Cardiac fibroblast (primary cell): ENCODE measurements at regions not wholly inside any gene's neighbourhood (a gene's known extent, or its start where the extent isn't known, plus 50 kb on each side); places are given as distances from the start of the nearest gene placed in this dataset.
"Not testable (repeated sequence)": the region's sequence is repeated elsewhere in the genome, so short reads cannot be mapped to it uniquely, and the experiment has no call there.

Experiments used
- DNase-seq, 2 donors: peaks; one replicate each; pipeline versions ENCODE4 v3.0.0 to v3.0.0-alpha.2; 2010; ENCODE audit warnings: low read depth in 2 of 2
- H3K4me3 ChIP-seq, 2 donors: replicated peaks in 1 of 2; 1 replicate in 1 of 2; 2 replicates in 1 of 2; pipeline ENCODE4 v1.5.1; 2011; ENCODE audit warnings: low read depth in 2 of 2, low read length in 2 of 2, mild to moderate bottlenecking in 2 of 2, moderate library complexity in 1 of 2
- TF ChIP-seq, protein P1 (sequence below): IDR thresholded peaks from one replicate; pipeline ENCODE4 v1.5.1; 2011; ENCODE audit warnings: low read depth, mild to moderate bottlenecking, low read length, inconsistent platforms

DNA sequence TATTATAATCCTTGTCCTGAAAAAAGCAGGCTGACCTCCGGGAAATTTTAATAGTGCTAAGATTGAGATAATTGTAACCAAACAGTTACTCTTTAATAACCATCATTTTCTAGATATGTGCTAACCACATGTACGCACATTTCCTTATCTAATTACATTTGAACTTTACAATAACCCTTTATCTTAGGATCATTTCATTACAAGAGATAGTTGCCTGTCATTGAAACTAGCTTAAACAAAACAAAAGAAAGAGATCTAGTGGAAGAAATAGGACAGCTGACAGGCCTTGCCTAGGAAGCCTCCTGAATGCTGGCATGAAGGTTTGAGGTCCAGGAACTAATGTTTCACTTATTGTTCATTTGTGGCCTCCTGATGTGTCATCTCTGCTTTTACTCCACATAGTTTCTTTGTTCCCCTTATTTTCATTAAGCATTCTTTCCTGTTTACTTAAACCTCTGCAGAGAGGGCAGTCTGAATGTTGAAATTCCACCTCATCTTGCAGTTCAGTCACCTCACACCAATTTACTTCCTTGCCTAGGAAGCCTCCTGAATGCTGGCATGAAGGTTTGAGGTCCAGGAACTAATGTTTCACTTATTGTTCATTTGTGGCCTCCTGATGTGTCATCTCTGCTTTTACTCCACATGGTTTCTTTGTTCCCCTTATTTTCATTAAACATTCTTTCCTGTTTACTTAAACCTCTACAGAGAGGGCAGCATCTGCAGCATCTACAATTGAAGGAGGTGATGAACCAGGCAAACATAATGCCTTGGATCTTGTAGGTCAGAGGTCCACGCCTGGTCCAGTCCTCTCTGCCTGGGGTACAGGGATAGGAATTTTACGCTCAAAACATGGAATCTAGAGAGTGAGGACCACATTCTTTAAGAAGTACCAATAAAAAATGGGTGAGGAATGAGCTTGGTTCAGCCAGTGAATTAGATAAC is 247.5 kb downstream of the SPATA31A6 start:
- not testable (repeated sequence) for H3K4me3 ChIP-seq
- peak; percentile 53 to 96 for DNase-seq

DNA sequence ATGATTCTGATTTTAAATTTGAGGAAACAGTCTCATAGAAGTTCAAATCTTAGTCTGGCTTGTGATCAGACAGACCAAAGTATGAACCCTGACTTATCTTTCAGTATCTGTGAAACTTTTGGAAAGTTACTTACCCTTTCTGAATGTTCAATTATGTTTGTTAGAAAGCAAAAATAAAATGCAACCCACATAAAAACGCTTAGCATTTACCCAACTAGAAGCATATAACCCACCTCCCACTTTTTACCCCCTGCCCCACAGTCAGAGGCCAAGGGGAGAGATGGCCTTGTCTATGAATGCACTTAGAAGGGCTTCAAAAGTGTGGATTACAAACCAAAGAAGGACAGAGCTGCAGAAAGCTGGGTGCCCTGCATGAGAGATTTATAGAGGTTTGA is 248.2 kb downstream of the SPATA31A6 start:
- H3K4me3 ChIP-seq, DNase-seq: not testable (repeated sequence)

DNA sequence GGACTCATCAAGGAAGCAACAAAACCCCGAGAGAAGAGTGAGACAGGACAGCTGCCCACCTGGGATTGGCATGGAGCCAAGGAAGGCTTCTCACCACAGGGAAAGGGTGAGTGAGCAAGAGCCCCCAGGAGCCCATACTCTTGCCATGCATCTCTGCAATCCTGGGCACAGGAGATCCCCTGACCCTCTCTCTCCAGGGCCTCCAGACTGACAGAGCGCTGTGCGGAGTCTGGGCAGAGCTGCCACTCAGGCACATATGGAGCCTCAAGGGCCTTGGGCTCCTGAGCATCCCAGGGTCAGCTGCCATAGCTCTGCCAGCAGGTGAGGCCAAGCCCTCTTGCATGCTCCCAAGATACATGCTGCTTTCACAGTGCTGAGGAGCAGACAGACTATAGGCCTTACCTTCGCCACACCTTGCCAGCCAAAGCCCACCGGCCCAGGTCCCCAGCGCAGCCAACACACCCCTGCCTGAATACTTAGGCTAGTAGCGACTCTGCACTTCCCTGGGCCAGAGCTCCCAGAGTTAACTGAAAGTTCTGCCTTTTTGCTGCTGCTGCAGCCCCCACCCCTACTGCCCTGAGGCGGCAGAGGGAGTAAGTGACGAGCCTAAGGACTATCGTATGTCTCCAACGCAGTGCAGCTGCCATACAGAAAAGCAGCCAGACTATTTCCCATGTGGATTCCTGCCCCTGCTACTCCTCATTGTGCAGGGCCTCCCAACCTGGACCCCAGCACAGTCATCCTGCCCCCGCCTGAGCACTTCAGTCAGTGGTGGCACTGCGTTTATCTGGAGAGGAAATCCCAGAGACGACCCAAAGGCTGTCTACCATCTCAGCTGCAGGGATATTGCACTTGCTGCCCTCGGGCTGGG is 251.6 kb downstream of the SPATA31A6 start:
- DNase-seq, H3K4me3 ChIP-seq: not testable (repeated sequence)

DNA sequence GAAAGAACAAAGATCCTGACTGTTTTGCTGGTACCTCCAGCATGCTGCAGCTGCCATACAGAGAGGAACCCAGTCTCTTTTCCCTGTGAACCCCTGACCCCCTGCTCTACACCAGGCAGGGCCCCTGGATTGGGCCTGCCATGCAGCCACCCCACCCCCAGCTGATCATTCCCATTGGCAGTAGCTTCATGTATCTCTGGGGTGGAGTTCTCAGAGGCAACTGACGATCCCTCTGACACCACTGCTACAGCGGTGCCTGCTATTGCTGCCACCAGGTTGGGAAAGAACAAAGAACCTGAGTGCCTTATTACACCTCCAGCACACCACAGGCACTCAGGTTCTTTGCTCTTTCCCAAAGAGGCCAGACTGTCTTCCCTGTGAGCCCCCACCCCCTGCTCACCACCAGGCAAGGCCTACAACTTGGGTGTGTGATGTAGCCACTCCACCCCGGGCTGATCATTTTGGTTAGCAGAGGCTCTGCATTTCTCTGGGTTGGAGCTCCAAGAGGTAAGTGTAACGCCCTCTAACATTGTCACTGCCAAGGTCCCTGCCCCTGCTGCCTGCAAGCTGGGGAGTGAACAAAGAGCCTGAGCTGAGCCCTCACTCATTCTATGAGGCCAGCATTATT is 252.4 kb downstream of the SPATA31A6 start:
- DNase-seq, H3K4me3 ChIP-seq: not testable (repeated sequence)

DNA sequence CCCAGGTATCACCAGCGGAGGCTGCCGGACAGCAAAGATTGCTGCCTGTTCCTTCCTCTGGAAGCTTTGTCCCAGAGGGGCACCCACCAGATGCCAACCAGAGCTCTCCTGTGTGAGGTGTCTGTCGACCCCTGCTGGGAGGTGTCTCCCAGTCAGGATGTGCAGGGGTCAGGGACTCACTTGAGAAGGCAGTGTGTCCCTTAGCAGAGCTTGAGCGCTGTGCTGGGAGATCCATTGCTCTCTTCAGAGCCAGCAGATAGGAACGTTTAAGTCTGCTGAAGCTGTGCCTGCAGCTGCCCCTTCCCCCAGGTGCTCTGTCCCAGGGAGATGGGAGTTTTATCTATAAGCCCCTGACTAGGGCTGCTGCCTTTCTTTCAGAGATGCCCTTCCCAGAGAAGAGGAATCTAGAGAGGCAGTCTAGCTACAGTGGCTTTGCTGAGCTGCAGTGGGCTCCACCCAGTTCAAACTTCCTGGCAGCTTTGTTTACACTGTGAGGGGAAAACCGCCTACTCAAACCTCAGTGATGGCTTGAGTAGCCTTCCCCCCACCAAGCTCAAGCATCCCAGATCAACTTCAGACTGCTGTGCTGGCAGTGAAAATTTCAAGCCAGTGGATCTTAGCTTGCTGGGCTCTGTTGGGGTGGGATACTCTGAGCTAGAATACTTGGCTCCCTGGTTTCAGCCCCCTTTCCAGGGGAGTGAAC is 253.7 kb downstream of the SPATA31A6 start:
- not testable (repeated sequence) for DNase-seq, H3K4me3 ChIP-seq

DNA sequence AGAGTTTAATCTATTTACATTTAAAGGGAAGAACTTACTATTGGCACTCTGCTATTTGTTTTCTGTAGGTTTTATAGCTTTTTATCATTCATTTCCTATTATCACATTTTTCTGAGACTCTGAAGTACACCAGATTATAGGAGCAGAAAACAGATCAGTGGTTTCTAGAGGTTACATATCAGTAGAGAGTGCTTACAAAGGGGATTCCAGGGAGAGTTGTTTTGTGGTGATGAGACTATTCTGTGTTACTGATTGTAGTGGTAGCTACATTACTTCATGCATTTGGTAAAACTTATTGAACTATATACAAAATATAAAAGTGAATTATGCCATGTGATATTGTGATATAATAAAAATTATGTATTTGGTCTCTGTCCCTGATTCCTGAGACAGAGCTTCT is 259.2 kb downstream of the SPATA31A6 start:
- not testable (repeated sequence) for DNase-seq

DNA sequence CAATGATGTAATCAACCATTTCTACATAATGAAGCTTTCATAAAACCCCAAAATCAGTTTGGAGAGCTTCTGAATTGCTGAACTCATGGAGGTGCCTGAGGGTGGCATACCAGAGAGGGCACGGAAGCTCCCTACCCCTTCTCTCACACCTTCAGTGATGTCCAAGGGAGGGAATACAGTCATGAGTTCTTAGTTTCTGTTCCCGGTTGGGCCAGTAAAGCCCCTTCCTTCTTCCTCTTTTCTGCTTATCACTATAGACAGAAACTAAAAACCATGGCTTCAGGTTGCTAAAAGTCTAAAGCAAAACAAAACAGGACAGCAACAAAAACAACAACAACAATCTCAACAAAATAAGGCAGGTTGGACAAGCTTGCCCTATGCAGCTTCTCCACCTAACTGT is 260.0 kb downstream of the SPATA31A6 start:
- DNase-seq, H3K4me3 ChIP-seq: not testable (repeated sequence)

More for the DNA sequence above, 259.2 kb downstream of the SPATA31A6 start:
- H3K4me3 ChIP-seq = not testable (repeated sequence)

DNA sequence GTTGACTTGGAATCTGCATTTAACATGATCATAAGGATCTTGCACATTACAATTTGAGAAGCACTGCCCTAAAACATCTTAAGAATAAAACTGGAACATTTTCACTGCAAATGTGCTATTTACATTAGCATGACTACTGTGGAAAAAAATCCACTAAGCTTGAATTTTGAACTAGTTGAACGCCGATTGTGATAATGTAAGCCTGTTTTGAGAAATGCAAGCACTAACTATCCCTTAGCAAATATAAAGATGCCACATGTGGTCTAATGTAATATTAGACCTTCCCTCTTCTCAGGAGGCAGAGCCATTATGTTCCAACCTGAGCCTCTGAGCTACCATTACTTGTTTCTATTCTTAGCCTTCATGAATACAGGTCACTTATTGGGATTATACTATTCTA is 278.0 kb downstream of the SPATA31A6 start:
- peak in 1 of 2 donors; percentile 12 for DNase-seq
- H3K4me3 ChIP-seq = not testable (repeated sequence)

DNA sequence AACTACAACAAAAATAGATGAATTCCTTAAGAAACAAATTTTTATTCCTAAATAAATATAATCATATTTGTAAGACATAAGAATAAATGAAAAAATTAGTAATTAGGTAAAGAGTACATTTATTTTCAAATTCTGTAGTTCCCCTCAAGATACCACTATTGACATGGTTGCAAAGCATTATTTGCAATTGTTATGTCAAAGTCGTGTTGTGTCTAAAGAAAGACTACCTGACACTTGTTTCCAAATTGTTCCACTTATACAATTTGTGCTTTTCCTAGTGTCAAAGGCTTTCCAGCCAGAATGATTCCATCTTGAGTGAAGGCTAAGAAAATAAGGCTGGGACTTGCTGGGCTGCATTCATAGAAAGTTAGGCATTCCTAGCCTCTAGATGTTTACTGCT is 278.4 kb downstream of the SPATA31A6 start:
- not testable (repeated sequence) for DNase-seq, H3K4me3 ChIP-seq

DNA sequence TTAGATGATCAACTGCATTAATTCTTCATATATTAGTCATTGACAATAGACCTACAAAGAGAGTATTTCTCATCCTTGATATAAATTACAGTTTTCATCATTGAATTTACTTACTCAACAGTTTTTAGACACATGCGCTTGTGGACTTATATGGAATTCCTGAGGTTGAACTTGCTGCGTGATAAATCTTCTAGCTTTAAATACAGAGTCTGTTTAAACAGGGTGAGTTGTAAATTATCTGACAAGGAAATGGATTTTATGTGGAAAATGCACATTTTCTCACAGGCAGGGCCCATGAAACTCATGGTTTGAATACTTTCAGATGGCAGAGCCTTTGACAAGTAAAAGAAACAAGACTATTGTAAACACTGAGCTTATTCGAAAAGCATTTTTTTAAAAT is 280.5 kb downstream of the SPATA31A6 start:
- peak in 1 of 2 donors; percentile 61 for DNase-seq
- H3K4me3 ChIP-seq = not testable (repeated sequence)

DNA sequence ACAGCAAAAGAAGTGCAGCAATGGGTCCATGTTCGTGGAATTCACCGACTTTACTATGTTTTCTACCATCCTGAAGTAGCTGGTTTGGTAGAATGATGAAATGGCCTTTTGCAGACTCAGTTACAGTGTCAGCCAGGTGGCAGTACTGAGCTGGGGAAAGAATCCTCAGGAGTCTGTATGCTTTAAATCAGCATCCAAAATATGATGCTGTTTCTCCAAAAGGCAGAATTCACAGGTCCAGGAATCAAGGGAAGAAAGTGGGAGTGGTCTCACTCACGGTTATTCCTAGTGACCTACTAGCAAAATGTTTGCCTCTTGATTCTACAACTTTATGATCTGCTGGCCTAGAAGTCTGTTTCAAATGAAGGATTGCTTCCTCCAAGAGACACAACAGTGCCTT is 287.1 kb downstream of the SPATA31A6 start:
- not testable (repeated sequence) for H3K4me3 ChIP-seq
- DNase-seq = peak; percentile 12 to 40
- TF ChIP-seq, protein P1, sequence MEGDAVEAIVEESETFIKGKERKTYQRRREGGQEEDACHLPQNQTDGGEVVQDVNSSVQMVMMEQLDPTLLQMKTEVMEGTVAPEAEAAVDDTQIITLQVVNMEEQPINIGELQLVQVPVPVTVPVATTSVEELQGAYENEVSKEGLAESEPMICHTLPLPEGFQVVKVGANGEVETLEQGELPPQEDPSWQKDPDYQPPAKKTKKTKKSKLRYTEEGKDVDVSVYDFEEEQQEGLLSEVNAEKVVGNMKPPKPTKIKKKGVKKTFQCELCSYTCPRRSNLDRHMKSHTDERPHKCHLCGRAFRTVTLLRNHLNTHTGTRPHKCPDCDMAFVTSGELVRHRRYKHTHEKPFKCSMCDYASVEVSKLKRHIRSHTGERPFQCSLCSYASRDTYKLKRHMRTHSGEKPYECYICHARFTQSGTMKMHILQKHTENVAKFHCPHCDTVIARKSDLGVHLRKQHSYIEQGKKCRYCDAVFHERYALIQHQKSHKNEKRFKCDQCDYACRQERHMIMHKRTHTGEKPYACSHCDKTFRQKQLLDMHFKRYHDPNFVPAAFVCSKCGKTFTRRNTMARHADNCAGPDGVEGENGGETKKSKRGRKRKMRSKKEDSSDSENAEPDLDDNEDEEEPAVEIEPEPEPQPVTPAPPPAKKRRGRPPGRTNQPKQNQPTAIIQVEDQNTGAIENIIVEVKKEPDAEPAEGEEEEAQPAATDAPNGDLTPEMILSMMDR = peak; percentile 55

DNA sequence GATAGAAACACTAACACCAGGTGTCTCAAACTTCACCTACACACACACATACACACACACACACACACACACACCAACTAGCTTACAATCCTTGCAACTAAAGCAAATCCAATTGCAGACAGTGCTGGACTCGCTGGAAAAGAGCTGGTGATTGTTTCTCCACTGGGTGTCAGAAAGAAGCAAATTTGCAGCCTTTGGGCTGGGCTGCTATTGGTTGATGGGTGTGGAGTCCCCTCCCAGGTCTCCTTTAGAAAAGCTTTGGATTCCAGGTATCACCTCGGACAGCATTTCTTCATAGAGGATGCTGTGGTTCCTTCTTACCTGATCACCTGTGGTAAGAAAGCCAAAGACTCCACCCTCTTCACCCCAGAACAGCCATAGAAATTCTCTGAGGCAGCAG is 307.5 kb downstream of the SPATA31A6 start:
- not testable (repeated sequence) for H3K4me3 ChIP-seq

DNA sequence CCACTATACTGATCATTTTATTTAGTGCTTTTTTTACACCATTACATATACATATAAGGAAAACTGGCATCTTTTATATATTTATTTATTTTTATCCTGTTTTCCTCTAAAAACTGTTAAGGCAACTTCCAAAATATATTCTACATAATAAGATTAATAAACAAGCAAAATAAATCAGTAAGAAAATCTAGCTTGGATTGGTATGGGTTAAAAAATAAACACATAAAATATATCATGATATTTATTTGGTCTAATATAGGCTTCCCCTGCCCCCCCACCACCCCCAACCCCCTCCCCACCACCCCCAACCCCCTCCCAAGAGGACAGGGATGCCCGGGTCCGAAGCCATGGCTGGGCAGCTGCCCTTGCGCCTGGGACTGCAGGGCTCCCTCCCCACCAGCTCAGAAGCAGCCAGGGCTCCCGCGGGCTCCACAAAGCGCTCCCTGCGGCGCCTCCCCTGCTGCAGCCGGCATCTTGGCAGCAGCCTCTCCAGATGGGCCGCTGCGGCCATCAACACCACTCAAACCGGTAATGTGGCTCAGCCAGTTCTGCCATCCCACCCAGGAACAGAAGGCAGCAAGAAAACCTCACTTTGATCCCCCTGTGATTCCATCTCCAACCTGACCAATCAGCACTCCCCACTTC is 319.3 kb downstream of the SPATA31A6 start:
- not testable (repeated sequence) for H3K4me3 ChIP-seq, DNase-seq

More for the DNA sequence above, 307.5 kb downstream of the SPATA31A6 start:
- not testable (repeated sequence) for DNase-seq

DNA sequence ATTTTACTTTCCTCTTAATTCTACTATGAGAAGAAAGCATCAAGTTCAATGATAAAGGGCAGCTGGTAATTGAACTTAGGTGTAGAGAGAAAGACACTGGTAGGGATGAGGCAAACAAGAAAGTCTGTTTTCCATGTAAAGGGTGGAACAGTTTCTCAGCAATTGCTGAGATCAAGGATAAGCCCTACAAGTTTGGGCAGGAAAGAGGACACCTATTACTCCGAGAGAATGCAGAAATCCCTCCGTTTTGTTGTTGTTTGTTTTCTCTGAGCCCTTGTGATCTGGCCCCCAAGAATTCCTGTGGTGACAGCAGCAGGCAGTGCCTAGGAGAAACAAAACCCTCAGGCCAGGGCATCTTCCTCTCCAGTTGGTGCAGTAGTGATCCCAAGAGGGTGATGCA is 324.7 kb downstream of the SPATA31A6 start:
- not testable (repeated sequence) for H3K4me3 ChIP-seq, DNase-seq

DNA sequence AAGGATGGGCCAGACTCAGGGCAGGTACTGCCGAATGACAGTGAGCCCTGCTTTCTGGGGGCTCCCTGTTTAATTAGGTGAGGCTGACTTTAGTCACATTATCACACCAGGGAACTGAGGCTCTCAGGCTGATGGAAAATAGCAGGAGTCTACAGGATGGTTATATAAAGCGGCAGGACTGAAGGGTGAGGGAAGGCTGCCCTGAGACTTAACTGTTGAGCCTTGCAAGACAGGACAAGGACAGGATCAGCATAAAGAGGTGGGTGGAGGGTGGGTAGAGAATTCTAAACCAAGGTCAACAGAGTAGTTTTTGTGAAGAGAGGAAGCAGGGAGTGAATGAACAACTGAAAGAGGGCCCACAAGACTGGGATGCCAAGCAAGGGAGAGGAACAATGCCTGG is 330.1 kb downstream of the SPATA31A6 start:
- not testable (repeated sequence) for DNase-seq, H3K4me3 ChIP-seq
